HL-60 (cell line): ENCODE measurements at regions not wholly inside any gene's neighbourhood (a gene's known extent, or its start where the extent isn't known, plus 50 kb on each side); places are given as distances from the start of the nearest gene placed in this dataset.
A peak's percentile ranks its signal among the peaks of the same experiment; 100 is the strongest.

Experiments used
- DNase-seq, 2 experiments: peaks; one replicate each; pipeline ENCODE4 v3.0.0-alpha.2; 2010 to 2020; ENCODE audit warnings: low read depth in 1 of 2, low spot score in 1 of 2
- H3K27ac ChIP-seq: fragments of 250-450 bp; sonication (Bioruptor Pico); replicated peaks from 2 replicates; pipeline ENCODE4 v1.5.1; 2020; ENCODE audit warnings: mild to moderate bottlenecking, moderate library complexity
- H3K27me3 ChIP-seq: fragments of 250-450 bp; sonication (Bioruptor Pico); 2 replicates; pipeline ENCODE4 v1.5.1; 2021; ENCODE audit warnings: mild to moderate bottlenecking, moderate library complexity; ENCODE audit not compliant: insufficient read depth, poor library complexity, severe bottlenecking
- H3K4me3 ChIP-seq: replicated peaks from 2 replicates; pipeline ENCODE4 v1.5.1; 2011; ENCODE audit warnings: mild to moderate bottlenecking, control low read depth, low read length; ENCODE audit not compliant: insufficient read depth
- GABPA ChIP-seq: IDR thresholded peaks from 2 replicates; pipeline ENCODE4 v1.6.1; 2012; ENCODE audit warnings: low read depth
- POLR2AphosphoS5 ChIP-seq: IDR thresholded peaks from 2 replicates; pipeline ENCODE4 v1.6.1; 2012; ENCODE audit warnings: low read depth
- SPI1 ChIP-seq: IDR thresholded peaks from 2 replicates; pipeline ENCODE4 v1.6.1; 2012; ENCODE audit warnings: low read depth, mild to moderate bottlenecking, borderline replicate concordance
- TF ChIP-seq, protein P1 (sequence below): IDR thresholded peaks from 2 replicates; pipeline ENCODE4 v1.6.1; 2012; ENCODE audit warnings: low read depth; ENCODE audit not compliant: insufficient replicate concordance
- TF ChIP-seq, protein P2 (sequence below): IDR thresholded peaks from one replicate; pipeline ENCODE4 v1.5.1; 2011; ENCODE audit warnings: low read length, control low read depth, inconsistent platforms; ENCODE audit not compliant: insufficient read depth

- TF ChIP-seq, protein P1, sequence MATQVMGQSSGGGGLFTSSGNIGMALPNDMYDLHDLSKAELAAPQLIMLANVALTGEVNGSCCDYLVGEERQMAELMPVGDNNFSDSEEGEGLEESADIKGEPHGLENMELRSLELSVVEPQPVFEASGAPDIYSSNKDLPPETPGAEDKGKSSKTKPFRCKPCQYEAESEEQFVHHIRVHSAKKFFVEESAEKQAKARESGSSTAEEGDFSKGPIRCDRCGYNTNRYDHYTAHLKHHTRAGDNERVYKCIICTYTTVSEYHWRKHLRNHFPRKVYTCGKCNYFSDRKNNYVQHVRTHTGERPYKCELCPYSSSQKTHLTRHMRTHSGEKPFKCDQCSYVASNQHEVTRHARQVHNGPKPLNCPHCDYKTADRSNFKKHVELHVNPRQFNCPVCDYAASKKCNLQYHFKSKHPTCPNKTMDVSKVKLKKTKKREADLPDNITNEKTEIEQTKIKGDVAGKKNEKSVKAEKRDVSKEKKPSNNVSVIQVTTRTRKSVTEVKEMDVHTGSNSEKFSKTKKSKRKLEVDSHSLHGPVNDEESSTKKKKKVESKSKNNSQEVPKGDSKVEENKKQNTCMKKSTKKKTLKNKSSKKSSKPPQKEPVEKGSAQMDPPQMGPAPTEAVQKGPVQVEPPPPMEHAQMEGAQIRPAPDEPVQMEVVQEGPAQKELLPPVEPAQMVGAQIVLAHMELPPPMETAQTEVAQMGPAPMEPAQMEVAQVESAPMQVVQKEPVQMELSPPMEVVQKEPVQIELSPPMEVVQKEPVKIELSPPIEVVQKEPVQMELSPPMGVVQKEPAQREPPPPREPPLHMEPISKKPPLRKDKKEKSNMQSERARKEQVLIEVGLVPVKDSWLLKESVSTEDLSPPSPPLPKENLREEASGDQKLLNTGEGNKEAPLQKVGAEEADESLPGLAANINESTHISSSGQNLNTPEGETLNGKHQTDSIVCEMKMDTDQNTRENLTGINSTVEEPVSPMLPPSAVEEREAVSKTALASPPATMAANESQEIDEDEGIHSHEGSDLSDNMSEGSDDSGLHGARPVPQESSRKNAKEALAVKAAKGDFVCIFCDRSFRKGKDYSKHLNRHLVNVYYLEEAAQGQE: no peak
- no peak for TF ChIP-seq SPI1
- TF ChIP-seq GABPA: no peak
- no peak overlapping the region for H3K27ac ChIP-seq
- DNase-seq: no peak
- H3K27me3 ChIP-seq: no peaks in the 10 kb centered on the region
- no peak overlapping the region for H3K4me3 ChIP-seq
Observed at GRCh38 chr7:69365651-69366192, 232.6 kb upstream of the AUTS2 start.

GRCh38 chr7:69367780-69368179 lies 230.5 kb upstream of the AUTS2 start:
- no peak for DNase-seq
- Histone ChIP-seq H3K4me3 (no peak overlapping the region), H3K27me3 (no peaks in the 10 kb centered on the region), H3K27ac (no peak overlapping the region)
- TF ChIP-seq GABPA (no peak), SPI1 (no peak), POLR2AphosphoS5 (no peak)
- TF ChIP-seq, protein P2, sequence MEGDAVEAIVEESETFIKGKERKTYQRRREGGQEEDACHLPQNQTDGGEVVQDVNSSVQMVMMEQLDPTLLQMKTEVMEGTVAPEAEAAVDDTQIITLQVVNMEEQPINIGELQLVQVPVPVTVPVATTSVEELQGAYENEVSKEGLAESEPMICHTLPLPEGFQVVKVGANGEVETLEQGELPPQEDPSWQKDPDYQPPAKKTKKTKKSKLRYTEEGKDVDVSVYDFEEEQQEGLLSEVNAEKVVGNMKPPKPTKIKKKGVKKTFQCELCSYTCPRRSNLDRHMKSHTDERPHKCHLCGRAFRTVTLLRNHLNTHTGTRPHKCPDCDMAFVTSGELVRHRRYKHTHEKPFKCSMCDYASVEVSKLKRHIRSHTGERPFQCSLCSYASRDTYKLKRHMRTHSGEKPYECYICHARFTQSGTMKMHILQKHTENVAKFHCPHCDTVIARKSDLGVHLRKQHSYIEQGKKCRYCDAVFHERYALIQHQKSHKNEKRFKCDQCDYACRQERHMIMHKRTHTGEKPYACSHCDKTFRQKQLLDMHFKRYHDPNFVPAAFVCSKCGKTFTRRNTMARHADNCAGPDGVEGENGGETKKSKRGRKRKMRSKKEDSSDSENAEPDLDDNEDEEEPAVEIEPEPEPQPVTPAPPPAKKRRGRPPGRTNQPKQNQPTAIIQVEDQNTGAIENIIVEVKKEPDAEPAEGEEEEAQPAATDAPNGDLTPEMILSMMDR: no peak
- TF ChIP-seq, protein P1: no peak

DNA sequence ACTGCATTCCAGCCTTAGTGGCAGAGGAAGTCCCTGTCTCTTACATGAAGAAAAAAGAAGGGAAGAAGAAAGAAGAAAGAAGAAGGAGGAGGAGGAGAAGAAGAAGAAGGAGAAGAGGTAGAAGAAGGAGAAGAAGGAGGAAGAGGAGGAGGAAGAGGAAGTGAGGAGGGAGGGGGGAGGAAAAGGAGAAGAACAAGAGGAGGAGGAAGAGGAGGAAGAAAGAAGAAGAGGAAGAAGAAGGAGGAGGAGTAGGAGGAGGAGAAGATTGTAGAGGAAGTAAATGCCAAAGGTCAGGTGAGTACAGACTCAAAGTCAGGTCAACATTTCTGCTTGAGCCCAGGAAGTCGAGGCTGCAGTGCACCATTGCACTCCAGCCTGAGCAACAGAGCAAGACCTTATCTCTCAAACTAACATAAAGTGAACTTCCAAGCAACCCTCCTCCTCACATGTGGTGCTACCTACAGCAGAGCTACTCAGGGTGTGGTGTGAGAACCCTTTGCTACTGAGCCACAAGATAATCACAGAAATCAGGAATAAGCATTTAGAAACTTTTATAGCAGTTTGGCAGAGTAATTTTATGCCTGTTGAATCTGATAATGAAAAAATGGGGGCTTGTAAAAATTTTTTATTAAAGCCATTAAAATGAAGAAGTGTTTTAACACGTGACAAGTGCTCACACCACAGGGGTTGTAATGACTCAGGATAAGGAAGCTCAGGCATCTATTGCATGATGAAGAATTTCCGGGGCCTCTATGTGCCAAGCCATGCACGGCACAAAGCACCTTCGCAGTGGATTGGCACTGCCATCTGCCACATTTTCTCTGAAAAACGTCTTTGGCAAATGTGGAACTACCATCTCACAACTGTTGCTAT lies 224.9 kb upstream of the AUTS2 start:
- DNase-seq: peak; percentile 10 to 77
- TF ChIP-seq, protein P1: no peak
- peak; percentile 53; the same call in 1 of the 2 replicates for TF ChIP-seq GABPA
- TF ChIP-seq, protein P2: no peak
- peak; percentile 73 for TF ChIP-seq SPI1

More for the DNA sequence above, 224.9 kb upstream of the AUTS2 start:
- Histone ChIP-seq H3K27ac (peak overlapping the region; percentile 75), H3K27me3 (no peaks in the 10 kb centered on the region), H3K4me3 (no peak overlapping the region)
